Gastroesophageal sphincter (tissue), 4 donors: ENCODE measurements at regions not wholly inside any gene's neighbourhood (a gene's known extent, or its start where the extent isn't known, plus 50 kb on each side); places are given as distances from the start of the nearest gene placed in this dataset.
"Not testable (repeated sequence)": the region's sequence is repeated elsewhere in the genome, so short reads cannot be mapped to it uniquely, and the experiment has no call there.

ENCODE experiments used
- ATAC-seq: fragments of 150-250 bp; one replicate; pipeline ENCODE4 v1.9.1; 2016; ENCODE audit warnings: mild to moderate bottlenecking, moderate library complexity
- H3K27ac ChIP-seq, 4 donors: fragments of 200-600 bp; sonication (generic) in 3 of 4; 1 replicate in 3 of 4; 2 replicates in 1 of 4; pipeline ENCODE4 v1.5.1; 2016 to 2019
- H3K27me3 ChIP-seq: fragments of 200-600 bp; sonication (generic); one replicate; pipeline ENCODE4 v1.5.1; 2019
- H3K36me3 ChIP-seq, 2 donors: fragments of 200-600 bp; sonication (generic); one replicate each; pipeline ENCODE4 v1.5.1; 2019; ENCODE audit warnings: control low read depth in 1 of 2
- H3K4me1 ChIP-seq, 3 donors: fragments of 200-600 bp; sonication (generic); 1 replicate in 2 of 3; 2 replicates in 1 of 3; pipeline ENCODE4 v1.5.1; 2016 to 2019; ENCODE audit warnings: control low read depth in 2 of 3
- H3K4me3 ChIP-seq, 2 donors: fragments of 200-600 bp; sonication (generic); one replicate each; pipeline ENCODE4 v1.5.1; 2019; ENCODE audit warnings: mild to moderate bottlenecking in 1 of 2, moderate library complexity in 1 of 2
- H3K9me3 ChIP-seq, 3 donors: fragments of 200-600 bp; sonication (generic); one replicate each; pipeline ENCODE4 v1.5.1; 2017 to 2019; ENCODE audit warnings: control low read depth in 2 of 3
- CTCF ChIP-seq, 4 experiments: fragments of 200-600 bp in 2 of 4; fragments of 450-650 bp in 2 of 4; sonication (generic) in 1 of 4; IDR thresholded peaks; one replicate each; pipeline ENCODE4 v1.5.1; 2017 to 2019; ENCODE audit warnings: antibody characterized with exemption in 4 of 4, mild to moderate bottlenecking in 2 of 4, moderate library complexity in 2 of 4
- EP300 ChIP-seq: sonication (generic); formaldehyde crosslinking; IDR thresholded peaks from one replicate; pipeline ENCODE4 v1.6.1; 2017; ENCODE audit warnings: antibody characterized with exemption, mild to moderate bottlenecking
- POLR2A ChIP-seq, 2 donors: fragments of 450-650 bp; IDR thresholded peaks; one replicate each; pipeline ENCODE4 v1.6.1; 2017; ENCODE audit warnings: antibody characterized with exemption in 2 of 2, mild to moderate bottlenecking in 2 of 2, moderate library complexity in 1 of 2
- POLR2AphosphoS5 ChIP-seq: sonication (generic); formaldehyde crosslinking; IDR thresholded peaks from one replicate; pipeline ENCODE4 v1.6.1; 2017; ENCODE audit warnings: antibody characterized with exemption
- WGBS, 2 donors: methylation state at CpG; one replicate each; pipeline ENCODE4 v1.1.5; 2018; ENCODE audit warnings: low coverage in 1 of 2; 5-methylcytosine and 5-hydroxymethylcytosine counted together

GRCh38 chr1:227411066-227411465 lies 92.8 kb upstream of the CDC42BPA start:
- no peak for ATAC-seq
- WGBS, 2 donors: 62 to 80% methylated on average over 1 to 4 of the region's 7 CpGs

GRCh38 chr1:227406332-227406731 lies 88.0 kb upstream of the CDC42BPA start:
- H3K9me3 ChIP-seq, H3K36me3 ChIP-seq, ATAC-seq, H3K4me3 ChIP-seq, H3K4me1 ChIP-seq, H3K27ac ChIP-seq, H3K27me3 ChIP-seq: not testable (repeated sequence)

More at GRCh38 chr1:227411066-227411465, 92.8 kb upstream of the CDC42BPA start:
- Histone ChIP-seq H3K9me3 (no peaks in the 10 kb centered on the region), H3K27ac (no peak overlapping the region), H3K27me3 (no peaks in the 10 kb centered on the region), H3K4me1 (no peaks in the 10 kb centered on the region), H3K36me3 (no peaks in the 10 kb centered on the region), H3K4me3 (no peak overlapping the region)
- TF ChIP-seq POLR2AphosphoS5 (no peak), EP300 (no peak), POLR2A (IDR thresholded peaks at IDR 0.05) (no peak), CTCF (IDR thresholded peaks at IDR 0.05) (no peak)

GRCh38 chr1:227403535-227403934 lies 85.2 kb upstream of the CDC42BPA start:
- no peaks in the 10 kb centered on the region for H3K9me3 ChIP-seq
- H3K4me3 ChIP-seq: no peak overlapping the region
- no peak for ATAC-seq
- no peak for TF ChIP-seq POLR2A (IDR thresholded peaks at IDR 0.05)
- no peak for TF ChIP-seq POLR2AphosphoS5
- TF ChIP-seq CTCF (IDR thresholded peaks at IDR 0.05): no peak
- no peak for TF ChIP-seq EP300
- H3K36me3 ChIP-seq: no peaks in the 10 kb centered on the region
- no peak overlapping the region for H3K27ac ChIP-seq
- H3K27me3 ChIP-seq: no peaks in the 10 kb centered on the region
- WGBS, 2 donors: 68 to 70% methylated on average over 5 of the region's 5 CpGs
- H3K4me1 ChIP-seq: no peaks in the 10 kb centered on the region

GRCh38 chr1:227401562-227402342 lies 83.5 kb upstream of the CDC42BPA start:
- TF ChIP-seq POLR2AphosphoS5 (no peak), EP300 (no peak), CTCF (IDR thresholded peaks at IDR 0.05) (no peak)
- no peaks in the 10 kb centered on the region for H3K27me3 ChIP-seq
- no peaks in the 10 kb centered on the region for H3K36me3 ChIP-seq
- H3K4me3 ChIP-seq: no peak overlapping the region
- no peak overlapping the region for H3K27ac ChIP-seq
- no peaks in the 10 kb centered on the region for H3K4me1 ChIP-seq
- ATAC-seq: no peak
- 100% methylated on average over 3 of the region's 10 CpGs; no CpG with 5 or more reads in 1 of the 2 donors for WGBS, 2 donors
- H3K9me3 ChIP-seq: no peaks in the 10 kb centered on the region

GRCh38 chr1:227399152-227399730 lies 80.9 kb upstream of the CDC42BPA start:
- no peak for ATAC-seq
- no peaks in the 10 kb centered on the region for H3K27me3 ChIP-seq
- H3K36me3 ChIP-seq: no peaks in the 10 kb centered on the region
- H3K9me3 ChIP-seq: no peaks in the 10 kb centered on the region
- no peak overlapping the region for H3K4me3 ChIP-seq
- H3K27ac ChIP-seq: no peak overlapping the region
- no peaks in the 10 kb centered on the region for H3K4me1 ChIP-seq
- 58 to 84% methylated on average over 4 of the region's 4 CpGs for WGBS, 2 donors
- no peak for TF ChIP-seq EP300
- TF ChIP-seq CTCF (IDR thresholded peaks at IDR 0.05): no peak
- TF ChIP-seq POLR2A (IDR thresholded peaks at IDR 0.05): no peak
- no peak for TF ChIP-seq POLR2AphosphoS5
